Heart right ventricle (tissue), 16 donors: ENCODE measurements at regions not wholly inside any gene's neighbourhood (a gene's known extent, or its start where the extent isn't known, plus 50 kb on each side); places are given as distances from the start of the nearest gene placed in this dataset.
"Not testable (repeated sequence)": the region's sequence is repeated elsewhere in the genome, so short reads cannot be mapped to it uniquely, and the experiment has no call there.

Source experiments
- ATAC-seq, 8 donors: fragments of 200-7000 bp; cut with Tn5 transposase; one replicate each; pipeline ENCODE4 v1.9.1; 2020; ENCODE audit warnings: mild to moderate bottlenecking in 8 of 8, moderate library complexity in 8 of 8, moderate number of reproducible peaks in 1 of 8
- DNase-seq, 2 donors: peaks; one replicate each; pipeline ENCODE4 v3.0.0-alpha.2; 2020
- H3K27ac ChIP-seq, 10 donors: fragments of 200-600 bp; sonication (generic) in 2 of 10; one replicate each; pipeline versions ENCODE4 v1.5.0 to v1.8.0; 2020 to 2022; ENCODE audit warnings: mild to moderate bottlenecking in 3 of 10
- H3K27me3 ChIP-seq, 7 donors: fragments of 200-600 bp; one replicate each; pipeline ENCODE4 v1.8.0; 2021 to 2022; ENCODE audit warnings: mild to moderate bottlenecking in 2 of 7
- H3K36me3 ChIP-seq, 9 donors: fragments of 200-600 bp; sonication (generic) in 1 of 9; one replicate each; pipeline versions ENCODE4 v1.5.0 to v1.8.0; 2020 to 2022; ENCODE audit warnings: mild to moderate bottlenecking in 2 of 9
- H3K4me1 ChIP-seq, 9 donors: fragments of 200-600 bp; sonication (generic) in 1 of 9; one replicate each; pipeline versions ENCODE4 v1.5.0 to v1.8.0; 2020 to 2022; ENCODE audit warnings: mild to moderate bottlenecking in 4 of 9
- H3K4me3 ChIP-seq, 10 donors: fragments of 200-600 bp; sonication (generic) in 2 of 10; one replicate each; pipeline versions ENCODE4 v1.5.0 to v1.8.0; 2020 to 2022; ENCODE audit warnings: mild to moderate bottlenecking in 7 of 10, moderate library complexity in 2 of 10
- H3K9me3 ChIP-seq, 11 donors: fragments of 200-600 bp in 10 of 11; sonication (generic) in 2 of 11; one replicate each; pipeline versions ENCODE4 v1.5.0 to v1.8.0; 2013 to 2022; ENCODE audit warnings: mild to moderate bottlenecking in 2 of 11, control low read depth in 1 of 11, moderate library complexity in 1 of 11
- WGBS, 2 donors: extraction: QIAGEN DNeasy Blood & Tissue Kit; methylation state at CpG; one replicate each; pipeline ENCODE4 v1.1.7; 2013; ENCODE audit warnings: inconsistent platforms in 1 of 2; 5-methylcytosine and 5-hydroxymethylcytosine counted together
- intact Hi-C, 10 donors: fragments of 100-400 bp; cut with DNase I; formaldehyde crosslinking; loops; one replicate each; pipeline versions ENCODE4 v1.11.1 to v1.14.2; 2022
- TF ChIP-seq, protein P1 (sequence below), 9 donors: fragments of 200-600 bp; sonication (generic) in 2 of 9; IDR thresholded peaks; one replicate each; pipeline versions ENCODE4 v1.5.0 to v1.8.0; 2021 to 2022; ENCODE audit warnings: antibody characterized with exemption in 9 of 9, mild to moderate bottlenecking in 5 of 9, moderate library complexity in 1 of 9
- donor health status: Arrhythmogenic right ventricular cardiomyopathy.
- donor health status: ischemic (EF 13 %, LVEDD 7.1; RV severe dilation, severe dysfunction).
- donor health status: healthy with polysubstance abuse.
- donor health status: DM: no; HTN: yes; CAD: no.
- donor health status: DM: no; HTN: no; CAD: no.
- donor health status: ischemic (EF 25% LVEDD 6.9; RV normal size, moderate dysfunction).
- donor health status: ischemic (EF 25% LVEDD 5.7; RV mildly dilated, moderate dysfunction).
- donor health status: healthy.
- donor health status: DM: yes; HTN: yes; CAD: no.
- donor health status: Ischemic cardiomyopathy.
- donor health status: ischemic (EF 35%, LVEDD 5.7; RV mildly dilated, moderate dysfunction).
- donor health status: nonischemic (EF 11% LVEDD 7.7; RV severe dilation, severe dysfunction).
- donor health status: DM: yes; HTN: yes; CAD: no.
- donor health status: PGD.
- donor health status: ischemic (EF 29% LVEDD 5.4; RV normal size, mild dysfunction).
- donor health status: nonischemic (EF 23%, LVEDD 6.1; RV moderate dilation, normal function).

DNA sequence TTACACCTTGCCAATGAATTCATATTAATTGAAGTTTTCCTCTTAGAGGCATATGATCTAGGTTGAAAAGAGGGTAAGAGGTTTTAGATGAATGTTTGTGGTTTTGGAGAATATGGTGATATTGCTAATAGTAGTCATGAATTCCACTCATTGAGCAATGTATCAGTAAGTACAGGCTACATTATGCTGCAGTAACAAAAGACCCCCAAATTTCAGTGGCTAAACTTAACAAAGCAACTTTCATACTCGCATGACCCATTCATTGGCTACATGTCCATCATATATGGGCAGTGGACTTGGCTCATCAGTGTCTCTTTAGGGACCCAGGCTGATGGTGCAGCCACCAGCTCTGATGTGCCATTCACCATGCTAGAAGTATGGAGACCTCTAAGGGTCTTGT, 196.6 kb upstream of the MYL2 start:
- ATAC-seq (no peak), DNase-seq (no peak)
- TF ChIP-seq, protein P1, sequence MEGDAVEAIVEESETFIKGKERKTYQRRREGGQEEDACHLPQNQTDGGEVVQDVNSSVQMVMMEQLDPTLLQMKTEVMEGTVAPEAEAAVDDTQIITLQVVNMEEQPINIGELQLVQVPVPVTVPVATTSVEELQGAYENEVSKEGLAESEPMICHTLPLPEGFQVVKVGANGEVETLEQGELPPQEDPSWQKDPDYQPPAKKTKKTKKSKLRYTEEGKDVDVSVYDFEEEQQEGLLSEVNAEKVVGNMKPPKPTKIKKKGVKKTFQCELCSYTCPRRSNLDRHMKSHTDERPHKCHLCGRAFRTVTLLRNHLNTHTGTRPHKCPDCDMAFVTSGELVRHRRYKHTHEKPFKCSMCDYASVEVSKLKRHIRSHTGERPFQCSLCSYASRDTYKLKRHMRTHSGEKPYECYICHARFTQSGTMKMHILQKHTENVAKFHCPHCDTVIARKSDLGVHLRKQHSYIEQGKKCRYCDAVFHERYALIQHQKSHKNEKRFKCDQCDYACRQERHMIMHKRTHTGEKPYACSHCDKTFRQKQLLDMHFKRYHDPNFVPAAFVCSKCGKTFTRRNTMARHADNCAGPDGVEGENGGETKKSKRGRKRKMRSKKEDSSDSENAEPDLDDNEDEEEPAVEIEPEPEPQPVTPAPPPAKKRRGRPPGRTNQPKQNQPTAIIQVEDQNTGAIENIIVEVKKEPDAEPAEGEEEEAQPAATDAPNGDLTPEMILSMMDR (IDR thresholded peaks at IDR 0.05), result no peak
- H3K4me3 ChIP-seq, result no peak overlapping the region
- peaks cover 0 to 5% (median 0%) of the 10 kb centered on the region in 11 donors for H3K9me3 ChIP-seq
- no peaks in the 10 kb centered on the region for H3K36me3 ChIP-seq
- WGBS, 2 donors, result 92 to 100% methylated on average over 1 of the region's 1 CpG
- peaks cover 0 to 6% (median 0%) of the 10 kb centered on the region in 9 donors for H3K4me1 ChIP-seq
- peaks cover 0 to 9% (median 0%) of the 10 kb centered on the region in 7 donors for H3K27me3 ChIP-seq
- intact Hi-C loops, result no loop called here
- no peak overlapping the region for H3K27ac ChIP-seq

DNA sequence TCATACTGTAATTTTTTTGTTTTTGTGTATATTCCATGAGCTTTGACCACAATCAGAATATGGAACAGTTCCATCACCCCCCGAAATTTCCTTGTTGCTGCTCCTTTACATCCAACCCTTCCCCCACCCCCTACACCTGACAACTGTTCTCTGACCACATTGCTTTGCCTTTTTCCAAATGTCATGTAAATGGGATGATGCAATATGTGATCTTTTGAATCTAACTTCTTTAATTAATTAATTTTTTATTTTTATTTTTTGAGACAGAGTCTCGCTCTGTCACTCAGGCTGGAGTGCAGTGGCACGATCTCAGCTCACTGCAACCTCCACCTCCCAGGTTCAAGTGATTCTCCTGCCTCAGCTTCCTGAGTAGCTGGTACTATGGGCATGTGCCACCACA, 192.9 kb upstream of the MYL2 start:
- H3K4me3 ChIP-seq, intact Hi-C loops, H3K27me3 ChIP-seq, H3K9me3 ChIP-seq, H3K36me3 ChIP-seq, H3K27ac ChIP-seq, DNase-seq, ATAC-seq: not testable (repeated sequence)
- peaks cover 0 to 11% (median 0%) of the 10 kb centered on the region in 9 donors for H3K4me1 ChIP-seq
- 85 to 86% methylated on average over 3 of the region's 3 CpGs for WGBS, 2 donors

GRCh38 chr12:111112311-111113098, 192.1 kb upstream of the MYL2 start:
- TF ChIP-seq, protein P1 (IDR thresholded peaks at IDR 0.05), result no peak
- ATAC-seq (no peak), DNase-seq (no peak)
- Histone ChIP-seq H3K36me3 (no peaks in the 10 kb centered on the region), H3K4me1 (peaks cover 0 to 11% (median 0%) of the 10 kb centered on the region in 9 donors), H3K27ac (no peak overlapping the region), H3K4me3 (no peak overlapping the region), H3K9me3 (peaks cover 0 to 12% (median 5%) of the 10 kb centered on the region in 11 donors), H3K27me3 (no peaks in the 10 kb centered on the region)
- WGBS, 2 donors, result 83 to 84% methylated on average over 14 of the region's 14 CpGs
- intact Hi-C loops, result no loop called here

DNA sequence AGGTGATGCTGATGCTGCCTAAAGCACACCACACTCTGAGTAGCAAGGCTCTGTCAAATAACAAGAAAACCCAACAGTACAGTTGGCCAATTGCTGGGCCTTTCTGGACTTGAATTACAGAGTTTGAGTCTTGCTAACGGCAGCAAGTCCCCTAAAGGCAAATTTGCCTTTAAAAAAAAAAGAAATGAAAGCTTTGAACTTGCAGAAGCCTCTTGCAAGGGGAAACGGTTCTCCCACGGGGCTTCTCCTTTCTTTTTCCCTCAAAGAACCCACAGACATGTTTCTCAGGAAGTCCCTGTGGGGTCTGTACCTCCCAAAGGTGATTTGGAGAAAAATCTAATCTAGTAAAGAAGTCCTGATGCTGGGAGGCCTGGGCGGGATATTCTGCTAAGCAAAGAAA, 191.3 kb upstream of the MYL2 start:
- H3K27ac ChIP-seq, result no peak overlapping the region
- H3K4me3 ChIP-seq, result no peak overlapping the region
- TF ChIP-seq, protein P1 (IDR thresholded peaks at IDR 0.05), result no peak
- intact Hi-C loops, result no loop called here
- no peaks in the 10 kb centered on the region for H3K36me3 ChIP-seq
- peaks cover 0 to 11% (median 0%) of the 10 kb centered on the region in 9 donors for H3K4me1 ChIP-seq
- H3K9me3 ChIP-seq, result peaks cover 0 to 12% (median 3%) of the 10 kb centered on the region in 11 donors
- WGBS, 2 donors, result 42 to 60% methylated on average over 4 of the region's 4 CpGs
- DNase-seq (no peak), ATAC-seq (no peak)
- no peaks in the 10 kb centered on the region for H3K27me3 ChIP-seq

- ATAC-seq (no peak), DNase-seq (no peak)
- intact Hi-C loops, result no loop called here
- TF ChIP-seq, protein P1 (IDR thresholded peaks at IDR 0.05), result no peak
- no peak overlapping the region for H3K4me3 ChIP-seq
- 71 to 83% methylated on average over 5 of the region's 5 CpGs for WGBS, 2 donors
- H3K27me3 ChIP-seq, result no peaks in the 10 kb centered on the region
- H3K9me3 ChIP-seq, result peaks cover 0 to 12% (median 3%) of the 10 kb centered on the region in 11 donors
- no peak overlapping the region for H3K27ac ChIP-seq
- H3K4me1 ChIP-seq, result peaks cover 0 to 11% (median 0%) of the 10 kb centered on the region in 9 donors
- no peaks in the 10 kb centered on the region for H3K36me3 ChIP-seq
Observed at GRCh38 chr12:111110556-111110955, 190.2 kb upstream of the MYL2 start.
